Trophoblast cell (in vitro differentiated cells and primary cell): ENCODE measurements at regions not wholly inside any gene's neighbourhood (a gene's known extent, or its start where the extent isn't known, plus 50 kb on each side); places are given as distances from the start of the nearest gene placed in this dataset.
"Not testable (repeated sequence)": the region's sequence is repeated elsewhere in the genome, so short reads cannot be mapped to it uniquely, and the experiment has no call there.

ENCODE experiments used
- DNase-seq, 2 donors: peaks; one replicate each; pipeline ENCODE4 v3.0.0-alpha.2; 2016
- H2AFZ ChIP-seq: 2 replicates; pipeline ENCODE4 v1.6.1; 2013; ENCODE audit warnings: low read length, moderate library complexity, mild to moderate bottlenecking; ENCODE audit not compliant: insufficient read depth, poor library complexity
- H2AK5ac ChIP-seq: 2 replicates; pipeline ENCODE4 v1.6.1; 2013; ENCODE audit warnings: mild to moderate bottlenecking, low read length
- H2BK120ac ChIP-seq: 2 replicates; pipeline ENCODE4 v1.6.1; 2013; ENCODE audit warnings: low read length, mild to moderate bottlenecking, moderate library complexity; ENCODE audit not compliant: insufficient read depth, poor library complexity
- H2BK12ac ChIP-seq: 2 replicates; pipeline ENCODE4 v1.6.1; 2013; ENCODE audit warnings: mild to moderate bottlenecking, low read length, moderate library complexity
- H2BK5ac ChIP-seq: 2 replicates; pipeline ENCODE4 v1.6.1; 2013; ENCODE audit warnings: low read length, low read depth, moderate library complexity, mild to moderate bottlenecking; ENCODE audit not compliant: poor library complexity
- H3K14ac ChIP-seq: 2 replicates; pipeline ENCODE4 v1.6.1; 2013; ENCODE audit warnings: mild to moderate bottlenecking, low read length
- H3K18ac ChIP-seq: 2 replicates; pipeline ENCODE4 v1.6.1; 2013; ENCODE audit warnings: mild to moderate bottlenecking, low read length
- H3K23ac ChIP-seq: 2 replicates; pipeline ENCODE4 v1.6.1; 2013; ENCODE audit warnings: low read length
- H3K27ac ChIP-seq: 2 replicates; pipeline ENCODE4 v1.5.1; 2013; ENCODE audit warnings: low read depth, mild to moderate bottlenecking, inconsistent platforms, low read length, moderate library complexity
- H3K27me3 ChIP-seq: 2 replicates; pipeline ENCODE4 v1.6.1; 2013; ENCODE audit warnings: inconsistent platforms, mild to moderate bottlenecking, low read length, moderate library complexity; ENCODE audit not compliant: insufficient read depth
- H3K36me3 ChIP-seq, 2 experiments: 1 replicate in 1 of 2; 2 replicates in 1 of 2; pipeline ENCODE4 v1.6.1; 2013; ENCODE audit warnings: low read length in 2 of 2, mild to moderate bottlenecking in 2 of 2, moderate library complexity in 1 of 2; ENCODE audit not compliant: insufficient read depth in 2 of 2, control insufficient read depth in 1 of 2
- H3K4ac ChIP-seq: 2 replicates; pipeline ENCODE4 v1.6.1; 2013; ENCODE audit warnings: low read depth, mild to moderate bottlenecking, low read length, moderate library complexity
- H3K4me1 ChIP-seq, 2 experiments: 1 replicate in 1 of 2; 2 replicates in 1 of 2; pipeline ENCODE4 v1.6.1; 2013; ENCODE audit warnings: low read length in 2 of 2, mild to moderate bottlenecking in 2 of 2, moderate library complexity in 1 of 2; ENCODE audit not compliant: insufficient read depth in 2 of 2, control insufficient read depth in 1 of 2
- H3K4me2 ChIP-seq: 2 replicates; pipeline ENCODE4 v1.6.1; 2013; ENCODE audit warnings: inconsistent platforms, mild to moderate bottlenecking, low read length, moderate library complexity
- H3K4me3 ChIP-seq: 2 replicates; pipeline ENCODE4 v1.5.1; 2013; ENCODE audit warnings: mild to moderate bottlenecking, low read depth, low read length, inconsistent platforms
- H3K79me1 ChIP-seq: one replicate; pipeline ENCODE4 v1.6.1; 2013; ENCODE audit warnings: low read length
- H3K79me2 ChIP-seq: 2 replicates; pipeline ENCODE4 v1.6.1; 2013; ENCODE audit warnings: low read length, mild to moderate bottlenecking; ENCODE audit not compliant: control insufficient read depth, insufficient read depth, poor library complexity
- H3K9ac ChIP-seq: 2 replicates; pipeline ENCODE4 v1.6.1; 2013; ENCODE audit warnings: mild to moderate bottlenecking, low read length
- H3K9me3 ChIP-seq: 2 replicates; pipeline ENCODE4 v1.6.1; 2013; ENCODE audit warnings: low read depth, mild to moderate bottlenecking, control low read depth, inconsistent platforms, low read length; ENCODE audit not compliant: insufficient read depth
- H4K12ac ChIP-seq: 2 replicates; pipeline ENCODE4 v1.6.1; 2013; ENCODE audit warnings: low read depth, mild to moderate bottlenecking, low read length, moderate library complexity
- H4K8ac ChIP-seq: 2 replicates; pipeline ENCODE4 v1.6.1; 2013; ENCODE audit warnings: low read depth, mild to moderate bottlenecking, low read length, moderate library complexity
- H4K91ac ChIP-seq: one replicate; pipeline ENCODE4 v1.6.1; 2013; ENCODE audit warnings: low read depth, mild to moderate bottlenecking, low read length, moderate library complexity
- WGBS: extraction: QIAGEN DNeasy Blood & Tissue Kit; methylation state at CpG from one replicate; pipeline ENCODE4 v1.1.7; 2013; ENCODE audit warnings: missing lambda C conversion rate; ENCODE audit not compliant: insufficient read length, insufficient coverage; ENCODE audit errors: extremely low coverage; 5-methylcytosine and 5-hydroxymethylcytosine counted together

DNA sequence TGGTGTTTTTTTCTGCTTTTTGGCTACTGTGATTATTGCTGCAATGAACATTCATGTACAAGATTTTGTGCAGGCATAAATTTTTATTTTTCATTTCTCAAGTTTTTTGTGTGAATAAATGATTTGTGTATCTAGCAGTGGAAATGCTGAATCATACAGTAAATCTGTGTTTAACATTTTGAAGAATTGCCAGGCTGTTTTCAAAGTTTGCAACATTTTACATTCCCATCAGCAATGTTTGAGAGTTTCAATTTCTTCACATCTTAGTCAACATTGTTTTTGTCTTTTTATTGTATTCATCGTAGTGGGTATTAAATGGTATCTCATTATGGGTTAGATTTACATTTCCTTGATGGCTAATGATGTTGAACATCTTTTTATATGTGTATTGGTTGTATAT lies 98.8 kb upstream of the RBMS1 start:
- no peak overlapping the region for H3K4ac ChIP-seq
- no peak overlapping the region for H3K4me3 ChIP-seq
- no CpG with 5 or more reads among the region's 1 CpG for WGBS
- H3K79me1 ChIP-seq, result no peaks in the 10 kb centered on the region
- DNase-seq, result no peak
- H2AFZ ChIP-seq, result no peak overlapping the region
- no peak overlapping the region for H3K23ac ChIP-seq
- no peak overlapping the region for H3K14ac ChIP-seq
- H3K4me1 ChIP-seq, result no peaks in the 10 kb centered on the region
- no peaks in the 10 kb centered on the region for H3K79me2 ChIP-seq
- no peak overlapping the region for H4K91ac ChIP-seq
- no peak overlapping the region for H4K8ac ChIP-seq
- H4K12ac ChIP-seq, result no peak overlapping the region
- H3K36me3 ChIP-seq, result no peaks in the 10 kb centered on the region
- no peak overlapping the region for H3K4me2 ChIP-seq
- no peak overlapping the region for H2BK12ac ChIP-seq
- no peak overlapping the region for H2AK5ac ChIP-seq
- no peak overlapping the region for H3K9ac ChIP-seq
- no peaks in the 10 kb centered on the region for H3K27me3 ChIP-seq
- H3K27ac ChIP-seq, result no peak overlapping the region
- H2BK5ac ChIP-seq, result no peak overlapping the region
- no peak overlapping the region for H2BK120ac ChIP-seq
- no peak overlapping the region for H3K18ac ChIP-seq
- no peaks in the 10 kb centered on the region for H3K9me3 ChIP-seq

- Histone ChIP-seq H4K91ac (no peak overlapping the region), H3K18ac (no peak overlapping the region), H3K4me1 (no peaks in the 10 kb centered on the region), H3K9me3 (no peaks in the 10 kb centered on the region), H3K4me2 (no peak overlapping the region), H2BK120ac (no peak overlapping the region), H2AK5ac (no peak overlapping the region), H2BK5ac (no peak overlapping the region), H3K27me3 (no peaks in the 10 kb centered on the region), H3K23ac (no peak overlapping the region), H2BK12ac (no peak overlapping the region), H3K4me3 (no peak overlapping the region), H3K27ac (no peak overlapping the region), H3K79me2 (no peaks in the 10 kb centered on the region), H3K36me3 (no peaks in the 10 kb centered on the region), H4K12ac (no peak overlapping the region), H3K9ac (no peak overlapping the region), H3K79me1 (no peaks in the 10 kb centered on the region), H2AFZ (no peak overlapping the region), H3K14ac (no peak overlapping the region), H4K8ac (no peak overlapping the region), H3K4ac (no peak overlapping the region)
- DNase-seq, result no peak
Observed at GRCh38 chr2:160592993-160593392, 99.4 kb upstream of the RBMS1 start.

DNA sequence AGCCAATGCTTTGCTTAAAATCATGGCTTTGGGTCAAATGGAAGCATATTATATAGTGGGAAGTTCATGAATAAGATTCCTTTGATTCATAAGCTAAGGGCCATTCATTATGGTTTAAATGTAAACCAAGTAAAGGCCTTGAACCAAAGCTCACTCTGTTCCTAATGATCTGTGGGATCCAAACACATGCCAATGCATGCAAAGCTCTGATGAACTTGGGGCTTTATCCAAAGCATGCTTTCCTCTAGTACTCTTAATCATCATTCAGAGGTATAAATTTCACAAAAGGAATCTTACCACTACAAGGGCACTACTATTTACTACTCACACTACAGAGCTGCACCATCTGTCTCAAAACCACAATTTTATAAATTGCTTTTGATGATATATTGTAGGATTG lies 102.8 kb upstream of the RBMS1 start:
- no peaks in the 10 kb centered on the region for H3K4me1 ChIP-seq
- no peaks in the 10 kb centered on the region for H3K9me3 ChIP-seq
- H3K18ac ChIP-seq, result no peak overlapping the region

DNA sequence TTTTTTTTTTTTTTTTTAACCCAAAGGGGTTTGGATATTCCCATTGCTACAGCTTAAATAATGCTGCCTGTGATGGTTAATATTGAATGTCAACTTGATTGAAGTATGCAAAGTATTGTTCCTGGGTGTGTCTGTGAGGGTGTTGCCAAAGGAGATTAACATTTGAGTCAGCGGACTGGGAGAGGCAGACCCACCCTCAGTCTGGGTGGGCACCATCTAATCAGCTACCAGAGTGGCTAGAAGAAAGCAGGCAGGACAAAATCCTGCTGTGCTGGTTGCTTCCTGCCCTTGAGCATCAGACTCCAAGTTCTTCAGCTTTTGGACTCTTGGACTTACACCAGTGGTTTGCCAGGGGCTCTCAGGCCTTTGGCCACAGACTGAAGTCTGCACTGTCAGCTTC lies 106.8 kb upstream of the RBMS1 start:
- not testable (repeated sequence) for H3K4ac ChIP-seq, H3K4me3 ChIP-seq, DNase-seq, H3K79me2 ChIP-seq, H2AK5ac ChIP-seq, H2BK120ac ChIP-seq, H2BK5ac ChIP-seq, H3K9ac ChIP-seq, H4K91ac ChIP-seq, H2AFZ ChIP-seq, H3K9me3 ChIP-seq, H2BK12ac ChIP-seq, H3K23ac ChIP-seq, H3K18ac ChIP-seq, H3K27me3 ChIP-seq, H4K8ac ChIP-seq, H3K27ac ChIP-seq, H3K4me1 ChIP-seq, H3K4me2 ChIP-seq, H3K79me1 ChIP-seq, H3K36me3 ChIP-seq, H4K12ac ChIP-seq, H3K14ac ChIP-seq
- WGBS, result no CpG with 5 or more reads among the region's 1 CpG

More for the DNA sequence above, 102.8 kb upstream of the RBMS1 start:
- Histone ChIP-seq H2BK120ac (no peak overlapping the region), H3K9ac (no peak overlapping the region), H3K27ac (no peak overlapping the region), H3K14ac (no peak overlapping the region), H3K4ac (no peak overlapping the region), H3K4me3 (no peak overlapping the region), H3K79me1 (no peaks in the 10 kb centered on the region), H2AK5ac (no peak overlapping the region), H3K27me3 (no peaks in the 10 kb centered on the region), H4K8ac (no peak overlapping the region), H2AFZ (no peak overlapping the region), H4K91ac (no peak overlapping the region), H2BK12ac (no peak overlapping the region), H3K23ac (no peak overlapping the region), H3K4me2 (no peak overlapping the region), H3K36me3 (no peaks in the 10 kb centered on the region), H4K12ac (no peak overlapping the region), H2BK5ac (no peak overlapping the region), H3K79me2 (no peaks in the 10 kb centered on the region)
- no peak for DNase-seq

DNA sequence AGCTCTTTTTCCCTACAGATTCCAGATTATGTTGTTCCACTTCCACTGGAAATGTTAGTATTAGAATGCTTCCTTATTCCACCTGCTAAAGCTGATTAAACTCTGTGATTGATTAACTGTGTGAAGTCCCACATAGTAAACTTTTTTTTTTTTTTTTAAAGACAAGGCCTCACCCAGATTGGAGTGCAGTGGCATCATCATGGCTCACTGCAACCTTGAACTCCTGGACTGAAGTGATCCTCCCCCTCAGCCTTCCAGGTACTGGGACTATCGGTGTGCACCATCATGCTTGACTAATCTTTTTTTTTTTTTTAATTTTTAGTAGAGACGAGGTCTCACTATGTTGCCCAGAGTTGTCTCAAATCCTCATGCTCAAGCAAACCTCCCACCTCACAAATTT lies 108.5 kb upstream of the RBMS1 start:
- Histone ChIP-seq H3K18ac (no peak overlapping the region), H3K4me1 (no peaks in the 10 kb centered on the region), H3K79me2 (no peaks in the 10 kb centered on the region), H3K27ac (no peak overlapping the region), H2BK12ac (no peak overlapping the region), H3K4me2 (no peak overlapping the region), H2AFZ (no peak overlapping the region), H4K12ac (no peak overlapping the region), H3K36me3 (no peaks in the 10 kb centered on the region), H3K9me3 (no peaks in the 10 kb centered on the region), H3K23ac (no peak overlapping the region), H2BK120ac (no peak overlapping the region), H2BK5ac (no peak overlapping the region), H3K4ac (no peak overlapping the region), H3K14ac (no peak overlapping the region), H3K27me3 (no peaks in the 10 kb centered on the region), H4K91ac (no peak overlapping the region), H3K9ac (no peak overlapping the region), H4K8ac (no peak overlapping the region), H2AK5ac (no peak overlapping the region), H3K79me1 (no peaks in the 10 kb centered on the region), H3K4me3 (no peak overlapping the region)
- no CpG with 5 or more reads among the region's 2 CpGs for WGBS
- no peak for DNase-seq
